Astrocyte of the cerebellum (primary cell): ENCODE measurements at regions not wholly inside any gene's neighbourhood (a gene's known extent, or its start where the extent isn't known, plus 50 kb on each side); places are given as distances from the start of the nearest gene placed in this dataset.
"Not testable (repeated sequence)": the region's sequence is repeated elsewhere in the genome, so short reads cannot be mapped to it uniquely, and the experiment has no call there.

Experiments
- DNase-seq: peaks from one replicate; pipeline ENCODE4 v3.0.0-alpha.2; 2011; ENCODE audit warnings: low read depth
- H3K4me3 ChIP-seq: 2 replicates; pipeline ENCODE4 v1.5.1; 2011; ENCODE audit warnings: mild to moderate bottlenecking, low read depth, low read length, moderate library complexity
- in situ Hi-C: cut with HindIII; loops from 2 replicates; pipeline ENCODE4 v1.10.0; 2017; ENCODE audit warnings: low sequenced_read_pairs
- TF ChIP-seq, protein P1 (sequence below): IDR thresholded peaks from 2 replicates; pipeline ENCODE4 v1.5.1; 2012; ENCODE audit warnings: low read length, low read depth, moderate library complexity, mild to moderate bottlenecking; ENCODE audit errors: missing control alignments

DNA sequence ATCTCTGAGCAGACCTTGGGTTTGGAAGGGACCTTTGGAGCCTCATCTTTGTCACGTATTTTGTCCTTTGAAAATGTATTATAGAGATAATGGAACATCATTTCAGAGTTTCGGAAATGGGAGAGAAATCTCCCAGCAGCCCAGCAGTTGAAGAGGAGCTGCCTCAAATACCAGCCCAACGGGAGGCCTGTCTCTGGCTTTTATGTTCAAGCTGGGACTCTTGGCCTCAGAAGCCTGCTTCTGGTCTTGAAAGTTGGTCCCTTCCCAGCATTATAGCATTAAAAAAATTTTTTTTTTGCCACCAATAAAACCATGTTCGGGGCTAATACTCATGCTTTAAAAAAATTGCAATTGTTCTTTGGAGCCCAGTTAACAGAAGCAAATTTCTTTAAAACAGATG lies 73.4 kb upstream of the CTBP2 start:
- DNase-seq = no peak
- TF ChIP-seq, protein P1, sequence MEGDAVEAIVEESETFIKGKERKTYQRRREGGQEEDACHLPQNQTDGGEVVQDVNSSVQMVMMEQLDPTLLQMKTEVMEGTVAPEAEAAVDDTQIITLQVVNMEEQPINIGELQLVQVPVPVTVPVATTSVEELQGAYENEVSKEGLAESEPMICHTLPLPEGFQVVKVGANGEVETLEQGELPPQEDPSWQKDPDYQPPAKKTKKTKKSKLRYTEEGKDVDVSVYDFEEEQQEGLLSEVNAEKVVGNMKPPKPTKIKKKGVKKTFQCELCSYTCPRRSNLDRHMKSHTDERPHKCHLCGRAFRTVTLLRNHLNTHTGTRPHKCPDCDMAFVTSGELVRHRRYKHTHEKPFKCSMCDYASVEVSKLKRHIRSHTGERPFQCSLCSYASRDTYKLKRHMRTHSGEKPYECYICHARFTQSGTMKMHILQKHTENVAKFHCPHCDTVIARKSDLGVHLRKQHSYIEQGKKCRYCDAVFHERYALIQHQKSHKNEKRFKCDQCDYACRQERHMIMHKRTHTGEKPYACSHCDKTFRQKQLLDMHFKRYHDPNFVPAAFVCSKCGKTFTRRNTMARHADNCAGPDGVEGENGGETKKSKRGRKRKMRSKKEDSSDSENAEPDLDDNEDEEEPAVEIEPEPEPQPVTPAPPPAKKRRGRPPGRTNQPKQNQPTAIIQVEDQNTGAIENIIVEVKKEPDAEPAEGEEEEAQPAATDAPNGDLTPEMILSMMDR = no peak
- in situ Hi-C loops = no loop called here
- no peak overlapping the region for H3K4me3 ChIP-seq

DNA sequence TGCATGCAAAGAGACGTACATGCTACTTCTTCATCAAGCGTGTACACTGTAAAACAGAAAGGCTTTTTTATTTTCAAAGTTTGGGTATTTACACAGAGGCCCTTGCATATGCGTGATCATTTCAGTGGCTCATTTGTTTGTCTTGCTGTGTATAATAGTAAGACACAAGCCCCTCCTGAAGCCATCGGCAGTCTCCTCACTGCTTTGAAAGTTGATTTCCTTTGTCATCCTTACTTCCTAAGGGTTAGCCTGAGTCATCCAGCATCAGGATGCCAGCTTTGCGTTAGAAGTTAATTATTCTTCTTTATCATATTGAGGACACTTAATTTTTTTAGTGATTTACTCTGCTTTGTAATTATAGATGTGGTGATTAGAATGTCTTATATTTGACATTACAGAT lies 72.5 kb upstream of the CTBP2 start:
- H3K4me3 ChIP-seq = no peak overlapping the region
- no peak for DNase-seq
- TF ChIP-seq, protein P1 = no peak
- in situ Hi-C loops = no loop called here

DNA sequence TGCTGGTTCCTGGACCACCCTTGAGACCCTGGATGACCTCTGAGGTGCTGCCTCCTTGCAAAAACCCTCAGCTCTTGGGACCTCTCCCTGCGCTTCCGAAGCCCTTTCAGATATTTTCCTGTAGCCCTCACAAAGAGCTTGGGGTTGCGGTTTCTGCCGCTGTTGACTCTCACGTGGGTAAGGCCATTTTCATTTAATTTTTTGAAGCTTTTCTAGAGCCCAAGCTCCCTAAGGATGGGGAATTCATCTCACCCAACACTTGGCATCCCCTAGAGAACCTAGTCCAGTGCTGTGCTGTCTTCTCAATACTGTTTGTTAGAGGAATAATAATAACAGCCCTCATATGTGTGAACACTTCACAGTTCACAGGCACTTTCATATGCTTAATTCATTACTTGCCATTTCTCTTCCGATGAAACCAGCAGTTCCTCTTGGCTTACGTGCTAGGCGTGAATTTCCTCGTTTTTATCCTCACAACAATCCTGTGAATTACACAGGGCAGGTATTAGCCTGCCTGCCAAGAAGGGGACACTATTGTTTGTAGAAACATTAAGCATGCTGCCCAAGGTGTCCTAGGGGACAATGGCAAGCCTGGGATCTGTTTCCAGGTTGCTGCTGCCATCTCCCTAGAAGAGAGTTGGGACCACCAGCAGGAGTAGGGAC lies 71.6 kb upstream of the CTBP2 start:
- no peak for DNase-seq
- in situ Hi-C loops = no loop called here
- H3K4me3 ChIP-seq = no peak overlapping the region
- TF ChIP-seq, protein P1 = no peak

DNA sequence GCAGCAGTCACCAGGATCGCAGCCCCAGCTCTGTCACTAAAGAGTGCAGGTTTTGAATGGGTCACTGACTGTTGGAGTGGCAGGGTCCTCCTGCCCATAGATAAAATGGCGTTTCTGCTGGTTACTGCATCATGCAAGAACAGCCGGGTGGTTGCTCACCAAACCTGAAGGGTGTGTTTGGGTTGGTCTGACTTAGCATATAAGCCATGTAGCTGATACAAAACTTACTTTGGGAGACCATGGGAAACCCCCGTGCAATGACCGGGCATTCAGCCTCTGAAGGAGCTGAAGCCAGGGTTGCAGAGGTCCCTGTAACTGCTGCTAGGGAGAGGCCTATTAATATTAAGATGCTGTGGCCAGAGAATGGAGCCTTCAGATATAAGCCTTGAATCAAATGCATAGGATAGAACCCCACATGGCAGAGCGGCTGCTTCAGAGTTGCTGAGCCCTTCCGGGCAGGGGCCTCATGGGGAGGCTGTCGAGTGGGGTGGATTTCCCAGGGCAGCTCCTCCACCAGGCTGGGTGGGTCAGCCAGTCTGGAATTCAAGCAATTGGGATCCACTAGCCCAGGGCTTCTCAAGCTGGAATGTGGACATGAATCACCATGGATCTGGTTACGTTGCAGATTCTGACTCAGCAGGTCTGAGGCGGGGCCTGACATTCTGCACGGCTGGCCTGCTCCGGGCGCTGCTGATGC lies 70.9 kb upstream of the CTBP2 start:
- DNase-seq = peak; percentile 85

DNA sequence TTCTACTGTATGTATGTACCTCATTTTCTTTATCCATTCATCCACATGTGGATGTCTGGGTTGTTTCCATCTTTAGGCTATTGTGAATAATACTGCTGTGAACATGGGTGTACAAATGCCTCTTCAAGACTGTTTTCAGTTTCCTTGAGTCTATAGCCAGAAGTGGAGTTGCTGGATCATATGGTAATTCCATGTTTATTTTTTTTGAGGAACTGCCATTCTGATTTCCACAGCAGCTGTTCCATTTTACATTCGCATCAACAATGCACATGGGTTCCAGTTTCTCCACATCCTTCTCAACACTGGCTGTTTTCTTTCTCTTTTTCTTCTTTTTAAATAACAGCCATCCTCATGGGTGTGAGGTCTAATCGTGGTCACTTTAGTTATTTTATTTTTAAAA lies 69.9 kb upstream of the CTBP2 start:
- H3K4me3 ChIP-seq = no peak overlapping the region
- in situ Hi-C loops = no loop called here
- TF ChIP-seq, protein P1 = no peak
- DNase-seq = no peak

More for the DNA sequence above, 70.9 kb upstream of the CTBP2 start:
- TF ChIP-seq, protein P1 = no peak
- no peak overlapping the region for H3K4me3 ChIP-seq
- in situ Hi-C loops = no loop called here

DNA sequence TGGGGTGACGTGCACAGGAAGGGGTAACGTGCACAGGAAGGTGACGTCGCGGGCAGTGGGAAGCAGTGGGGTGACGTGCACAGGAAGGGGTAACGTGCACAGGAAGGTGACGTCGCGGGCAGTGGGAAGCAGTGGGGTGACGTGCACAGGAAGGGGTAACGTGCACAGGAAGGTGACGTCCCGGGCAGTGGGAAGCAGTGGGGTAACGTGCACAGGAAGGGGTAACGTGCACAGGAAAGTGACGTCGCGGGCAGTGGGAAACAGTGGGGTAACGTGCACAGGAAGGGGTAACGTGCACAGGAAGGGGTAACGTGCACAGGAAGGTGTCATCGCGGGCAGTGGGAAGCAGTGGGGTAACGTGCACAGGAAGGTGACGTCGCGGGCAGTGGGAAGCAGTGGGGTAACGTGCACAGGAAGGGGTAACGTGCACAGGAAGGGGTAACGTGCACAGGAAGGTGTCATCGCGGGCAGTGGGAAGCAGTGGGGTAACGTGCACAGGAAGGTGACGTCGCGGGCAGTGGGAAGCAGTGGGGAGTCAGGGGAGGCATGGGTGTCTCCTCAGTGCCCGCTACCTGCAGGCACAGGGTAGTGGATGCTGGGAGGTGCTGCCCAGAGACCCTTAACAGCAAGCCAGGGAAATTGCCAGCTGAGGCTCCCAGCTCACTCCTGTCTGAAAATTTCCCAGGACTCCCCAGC lies 68.0 kb upstream of the CTBP2 start:
- DNase-seq, H3K4me3 ChIP-seq, in situ Hi-C loops: not testable (repeated sequence)

DNA sequence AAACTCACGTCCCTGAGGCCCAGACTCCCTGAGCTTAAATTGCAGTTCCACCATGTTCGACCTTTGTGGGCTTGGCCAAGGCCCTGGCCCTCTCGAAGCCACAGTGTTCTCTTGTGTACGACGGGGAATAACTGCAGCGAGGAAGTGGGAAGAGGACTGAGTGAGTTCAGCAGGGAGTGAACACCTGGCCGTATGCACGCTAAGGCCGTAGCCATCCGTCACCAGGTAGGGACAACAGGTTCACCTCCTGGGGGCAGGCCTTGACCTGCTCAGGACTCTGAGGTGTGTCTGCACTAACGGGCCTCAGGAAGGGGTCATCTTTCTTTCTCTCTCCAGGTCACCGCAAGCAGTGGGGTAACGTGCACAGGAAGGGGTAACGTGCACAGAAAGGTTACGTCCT lies 67.2 kb upstream of the CTBP2 start:
- TF ChIP-seq, protein P1 = no peak
- H3K4me3 ChIP-seq = no peak overlapping the region
- in situ Hi-C loops = no loop called here
- no peak for DNase-seq
